ENCODE measurements at regions not wholly inside any gene's neighbourhood (a gene's known extent, or its start where the extent isn't known, plus 50 kb on each side); places are given as distances from the start of the nearest gene placed in this dataset.

DNA sequence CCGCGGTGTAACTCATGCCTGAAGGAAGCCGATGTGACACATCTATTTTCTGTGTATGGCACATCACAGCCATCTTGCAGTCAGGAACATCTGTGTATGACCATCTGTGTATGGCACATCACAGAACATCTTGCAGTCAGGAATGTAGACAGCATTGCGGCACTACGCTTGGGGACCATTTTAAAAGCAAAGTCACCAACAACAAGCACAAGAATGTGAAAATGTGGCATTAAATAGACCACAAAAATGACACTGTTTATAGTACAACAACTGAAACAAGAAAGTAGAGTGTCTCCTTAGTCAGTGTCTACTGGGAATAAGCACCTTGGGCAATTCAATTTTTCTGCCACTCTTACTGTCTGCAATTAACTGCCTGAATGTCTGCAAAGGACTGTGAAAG lies 124.4 kb downstream of the HGF start:
- TF ChIP-seq, protein P1, sequence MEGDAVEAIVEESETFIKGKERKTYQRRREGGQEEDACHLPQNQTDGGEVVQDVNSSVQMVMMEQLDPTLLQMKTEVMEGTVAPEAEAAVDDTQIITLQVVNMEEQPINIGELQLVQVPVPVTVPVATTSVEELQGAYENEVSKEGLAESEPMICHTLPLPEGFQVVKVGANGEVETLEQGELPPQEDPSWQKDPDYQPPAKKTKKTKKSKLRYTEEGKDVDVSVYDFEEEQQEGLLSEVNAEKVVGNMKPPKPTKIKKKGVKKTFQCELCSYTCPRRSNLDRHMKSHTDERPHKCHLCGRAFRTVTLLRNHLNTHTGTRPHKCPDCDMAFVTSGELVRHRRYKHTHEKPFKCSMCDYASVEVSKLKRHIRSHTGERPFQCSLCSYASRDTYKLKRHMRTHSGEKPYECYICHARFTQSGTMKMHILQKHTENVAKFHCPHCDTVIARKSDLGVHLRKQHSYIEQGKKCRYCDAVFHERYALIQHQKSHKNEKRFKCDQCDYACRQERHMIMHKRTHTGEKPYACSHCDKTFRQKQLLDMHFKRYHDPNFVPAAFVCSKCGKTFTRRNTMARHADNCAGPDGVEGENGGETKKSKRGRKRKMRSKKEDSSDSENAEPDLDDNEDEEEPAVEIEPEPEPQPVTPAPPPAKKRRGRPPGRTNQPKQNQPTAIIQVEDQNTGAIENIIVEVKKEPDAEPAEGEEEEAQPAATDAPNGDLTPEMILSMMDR (conservative IDR thresholded peaks at IDR 0.05 in 1 of 2, IDR thresholded peaks at IDR 0.05 in 1 of 2; ENCODE audit: extremely low read depth in 1 of 2, insufficient read depth in 1 of 2, low read depth in 1 of 2, low read length in 2 of 2), result no peak
- TF ChIP-seq EZH2 (IDR thresholded peaks at IDR 0.05; ENCODE audit: borderline replicate concordance, low read length), result no peak
